Stimulated activated CD4-positive, alpha-beta T cell treated with anti-CD3 and anti-CD28 coated beads, Interleukin-2, amount 100 ng/mL, for 48 hours (primary cell): ENCODE measurements at regions not wholly inside any gene's neighbourhood (a gene's known extent, or its start where the extent isn't known, plus 50 kb on each side); places are given as distances from the start of the nearest gene placed in this dataset.

ENCODE experiments used
- DNase-seq, 2 donors: peaks; one replicate each; pipeline ENCODE4 v3.0.0-alpha.2; 2020

DNA sequence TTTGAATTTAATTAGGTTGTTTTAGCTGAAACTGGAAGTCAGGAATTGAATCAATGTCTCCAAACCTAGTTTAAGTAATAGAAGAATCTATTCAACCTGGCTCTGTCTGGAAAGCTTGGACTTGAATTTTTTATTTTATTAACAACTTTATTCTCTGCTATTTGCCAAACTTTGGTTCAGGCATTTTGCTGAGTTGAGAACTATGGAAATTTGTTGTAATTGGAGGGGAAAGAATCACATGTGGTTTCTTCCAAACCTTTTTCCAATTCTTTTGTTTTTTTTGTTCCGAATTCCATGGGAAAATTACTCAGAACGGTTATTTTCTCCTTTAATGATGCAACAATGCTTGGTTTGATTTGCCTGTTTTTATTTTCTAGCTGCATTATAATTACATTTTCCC is 98.2 kb upstream of the RPS23 start:
- no peak for DNase-seq

DNA sequence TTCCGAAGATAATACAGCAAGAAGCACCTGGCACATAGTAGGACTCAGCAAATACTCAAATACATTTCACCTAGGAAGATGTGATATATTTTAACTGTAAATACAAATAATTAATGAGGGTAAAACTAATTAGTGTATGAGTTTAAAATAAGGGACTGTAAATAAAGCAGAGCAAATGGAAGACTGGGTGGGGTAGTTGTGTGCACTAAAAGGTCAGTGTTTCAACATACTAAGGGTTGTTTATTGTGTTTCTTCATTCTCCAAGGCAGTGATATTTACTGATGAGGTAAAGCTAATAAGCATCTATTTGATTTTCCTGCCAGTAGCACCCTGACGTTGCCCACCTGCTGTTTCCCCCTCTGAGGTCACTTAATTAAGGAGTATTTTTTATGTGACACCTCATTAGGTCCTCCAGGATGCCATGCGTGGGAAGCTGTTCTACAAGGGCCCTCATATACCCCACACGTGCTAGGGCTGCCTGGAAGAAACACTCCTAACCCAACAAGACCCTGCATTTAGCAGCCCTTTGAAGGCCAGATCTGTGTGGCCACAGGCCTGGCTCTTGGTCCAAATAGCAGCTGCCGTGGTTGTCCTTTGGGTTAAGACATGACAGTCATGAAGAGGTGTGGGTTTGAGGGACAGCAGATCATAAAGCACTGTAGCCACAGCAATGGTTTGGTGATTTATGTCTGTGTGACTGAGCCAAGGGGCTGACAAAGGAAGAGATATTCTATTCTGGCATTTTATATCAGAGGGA is 97.5 kb upstream of the RPS23 start:
- DNase-seq, result no peak

DNA sequence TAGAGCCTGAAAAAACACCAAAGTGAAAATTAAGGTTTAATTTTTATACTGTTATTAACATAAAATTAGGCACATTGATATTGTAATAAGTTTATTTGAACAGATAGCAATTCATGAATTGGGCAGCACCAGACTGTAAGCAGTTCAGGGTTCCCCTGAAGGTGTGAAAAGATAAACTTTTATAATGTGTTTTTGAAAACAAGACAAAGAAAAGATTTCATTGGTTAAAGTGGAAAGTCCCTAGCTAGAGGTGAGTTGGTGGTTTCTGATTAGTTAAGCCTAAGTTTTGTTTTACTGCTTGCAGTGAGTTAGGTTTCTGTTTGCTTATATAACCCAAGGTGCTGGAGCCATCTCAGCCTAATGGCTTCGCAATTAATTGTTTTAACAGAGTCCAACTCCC is 96.5 kb upstream of the RPS23 start:
- DNase-seq, result no peak

DNA sequence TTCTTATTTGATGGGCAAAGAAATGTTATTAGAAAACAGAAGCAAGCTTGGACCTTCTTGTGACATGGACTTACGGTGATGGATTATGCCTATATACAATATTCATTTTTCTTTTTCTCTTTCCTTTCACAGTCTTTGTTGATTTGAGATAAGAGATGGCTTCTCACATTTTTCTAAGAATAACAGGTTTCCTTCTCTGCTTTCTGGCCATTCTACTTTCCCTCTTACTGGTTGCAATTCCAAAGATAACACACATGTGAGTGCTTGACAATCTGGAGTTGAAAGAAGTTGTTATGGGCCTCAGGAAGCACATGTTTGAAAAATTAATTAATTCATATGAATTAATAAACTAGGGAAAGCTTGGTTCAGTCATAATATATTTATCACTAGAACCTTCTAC is 89.8 kb upstream of the RPS23 start:
- DNase-seq, result no peak

DNA sequence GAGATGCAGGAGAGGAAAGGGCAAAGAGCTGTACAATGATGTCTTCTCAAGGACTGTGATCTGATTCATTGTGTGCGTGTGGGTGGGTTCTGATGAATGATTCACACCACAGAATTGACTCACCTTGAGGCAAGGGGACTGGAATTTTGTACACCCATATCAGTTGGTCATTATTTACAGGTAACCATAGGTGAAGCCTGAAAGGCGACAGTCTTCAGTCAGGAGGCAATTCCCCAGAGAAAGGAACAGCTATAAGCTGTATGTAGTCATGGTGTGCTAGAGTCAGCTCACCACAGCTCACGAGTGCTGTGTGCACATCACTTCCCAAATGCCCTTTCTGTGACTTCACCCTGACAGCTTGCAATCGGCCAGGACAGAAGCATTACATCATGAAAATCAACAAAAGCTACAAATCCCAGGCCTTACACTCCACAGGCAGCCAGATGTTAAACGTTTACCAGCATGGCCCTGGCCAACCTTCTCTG is 87.6 kb upstream of the RPS23 start:
- DNase-seq, result peak; percentile 24 to 35

- DNase-seq, result no peak
Measured at GRCh38 chr5:82365026-82365425, 86.9 kb upstream of the RPS23 start.

DNA sequence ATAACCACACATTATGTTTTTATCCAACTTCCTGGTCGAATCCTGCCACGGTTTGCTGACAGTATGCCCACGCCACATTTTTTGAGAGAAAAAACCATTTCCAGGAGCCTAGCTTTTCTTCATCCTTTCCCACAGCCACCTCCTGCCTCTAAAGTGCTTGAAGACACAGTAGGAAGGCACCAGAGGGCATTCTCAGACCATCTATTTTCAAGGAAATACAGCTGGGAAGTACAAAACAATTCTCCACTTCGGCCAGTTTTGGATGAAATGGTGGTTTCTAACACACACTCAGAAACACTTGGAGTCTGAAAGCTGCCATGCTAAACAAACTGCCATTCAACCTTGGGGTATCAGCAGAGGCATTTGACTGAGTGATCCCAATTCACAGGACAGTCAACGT is 86.3 kb upstream of the RPS23 start:
- no peak for DNase-seq

GRCh38 chr5:82363524-82363923 is 85.4 kb upstream of the RPS23 start:
- DNase-seq, result no peak

DNA sequence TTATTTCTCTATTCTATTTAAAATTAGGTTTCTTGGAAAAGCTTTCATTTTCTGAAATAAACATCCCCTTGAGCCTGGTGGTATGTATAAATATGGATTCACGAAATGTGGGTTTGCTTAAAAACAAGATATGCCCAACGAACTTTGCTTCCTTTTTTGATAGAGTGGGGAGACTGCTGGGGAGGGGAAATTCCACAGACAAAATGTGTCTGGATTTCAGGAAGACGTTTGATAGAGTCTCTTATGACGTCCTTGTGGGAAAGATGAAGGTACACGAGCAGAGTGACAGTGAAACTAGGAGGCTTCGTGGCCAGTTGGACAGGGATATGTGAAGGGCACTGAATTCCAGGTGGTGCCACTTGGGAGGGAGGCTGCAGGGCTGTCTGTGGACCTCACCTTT is 84.5 kb upstream of the RPS23 start:
- no peak for DNase-seq

GRCh38 chr5:82360022-82360421 is 81.9 kb upstream of the RPS23 start:
- no peak for DNase-seq

GRCh38 chr5:82359272-82359671 is 81.1 kb upstream of the RPS23 start:
- DNase-seq, result no peak

DNA sequence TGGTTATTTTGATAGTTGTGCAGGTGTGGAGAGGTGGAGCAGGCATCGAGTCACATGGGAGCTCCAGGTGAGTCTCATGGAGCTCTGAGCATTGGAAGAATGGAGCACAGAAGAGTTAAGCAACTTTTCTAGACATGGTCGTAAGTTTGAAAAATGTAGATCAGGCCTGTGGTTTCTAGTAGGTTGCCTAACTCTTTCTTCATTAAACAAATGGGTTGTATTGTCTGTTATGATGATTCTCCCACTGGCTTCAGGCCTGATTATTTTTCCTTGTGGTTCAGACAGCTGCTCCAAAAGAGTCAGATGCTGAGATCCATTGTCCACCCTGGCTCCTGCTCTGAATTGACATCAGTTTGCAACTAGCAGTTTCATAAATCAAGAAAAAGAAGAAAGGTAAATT is 80.3 kb upstream of the RPS23 start:
- no peak for DNase-seq

- DNase-seq, result peak; percentile 56 to 64
Measured at GRCh38 chr5:82356808-82357671, 78.9 kb upstream of the RPS23 start.

GRCh38 chr5:82356021-82356420 is 77.9 kb upstream of the RPS23 start:
- no peak for DNase-seq

DNA sequence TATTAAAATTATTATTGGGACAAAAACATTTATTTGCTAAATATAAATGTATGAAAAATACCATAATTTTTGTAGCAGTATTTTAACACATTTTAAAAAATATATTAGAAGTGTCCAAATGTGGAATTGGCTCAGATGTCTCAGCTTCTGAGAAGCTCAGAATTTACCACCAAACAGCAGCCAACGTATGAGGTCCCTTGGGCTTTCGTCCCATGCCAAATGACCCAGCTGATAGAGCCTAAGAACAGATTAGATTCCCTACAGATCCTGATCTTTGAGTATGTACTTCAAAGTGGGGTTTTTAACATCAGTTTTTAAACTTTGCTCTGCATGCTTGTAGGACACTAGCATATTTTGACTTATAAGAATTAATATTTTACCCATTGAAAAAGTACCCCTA is 77.3 kb upstream of the RPS23 start:
- no peak for DNase-seq

GRCh38 chr5:82355053-82355452 is 76.9 kb upstream of the RPS23 start:
- no peak for DNase-seq

- no peak for DNase-seq
Measured at GRCh38 chr5:82354543-82354942, 76.4 kb upstream of the RPS23 start.

DNA sequence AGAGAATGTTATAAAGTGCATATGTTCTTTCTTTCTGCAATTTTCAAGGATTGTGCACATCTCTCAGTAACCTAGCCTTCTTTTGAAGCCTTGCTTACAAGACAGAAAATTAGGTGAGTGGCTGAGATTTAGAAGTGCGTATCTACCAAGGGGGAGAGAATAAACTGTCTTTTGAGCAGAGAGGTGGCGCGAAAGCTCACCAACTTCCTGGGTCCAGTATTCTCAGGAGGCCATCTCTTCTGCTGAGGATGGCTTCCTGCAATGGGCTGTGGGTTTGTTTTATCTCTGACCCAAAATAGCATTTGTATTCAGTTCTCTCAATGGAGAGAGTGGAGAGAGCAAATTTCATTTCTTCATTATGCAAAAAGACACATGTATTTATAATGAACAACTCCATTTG is 75.4 kb upstream of the RPS23 start:
- DNase-seq, result no peak

GRCh38 chr5:82352146-82352791 is 74.1 kb upstream of the RPS23 start:
- DNase-seq, result no peak

- no peak for DNase-seq
Measured at GRCh38 chr5:82351754-82352145, 73.6 kb upstream of the RPS23 start.

DNA sequence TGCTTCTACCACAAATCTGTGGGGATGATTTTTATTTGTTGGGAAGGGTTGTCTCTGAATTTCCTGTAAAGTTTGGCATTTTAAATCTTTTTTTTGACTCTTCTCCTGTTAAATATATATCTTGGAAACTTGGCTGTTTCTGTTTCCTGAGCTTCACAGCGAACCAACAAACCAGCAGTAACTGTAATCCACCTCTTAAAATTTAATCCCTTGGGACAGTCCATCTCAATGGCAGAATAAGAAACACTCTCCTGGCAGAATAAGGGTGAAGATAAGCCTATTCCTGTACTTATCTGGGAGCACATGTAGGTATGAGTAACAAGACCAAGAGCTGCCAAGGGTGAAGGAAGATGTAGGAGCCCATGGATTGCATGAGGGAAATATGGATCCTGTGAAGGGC is 73.1 kb upstream of the RPS23 start:
- DNase-seq, result no peak

DNA sequence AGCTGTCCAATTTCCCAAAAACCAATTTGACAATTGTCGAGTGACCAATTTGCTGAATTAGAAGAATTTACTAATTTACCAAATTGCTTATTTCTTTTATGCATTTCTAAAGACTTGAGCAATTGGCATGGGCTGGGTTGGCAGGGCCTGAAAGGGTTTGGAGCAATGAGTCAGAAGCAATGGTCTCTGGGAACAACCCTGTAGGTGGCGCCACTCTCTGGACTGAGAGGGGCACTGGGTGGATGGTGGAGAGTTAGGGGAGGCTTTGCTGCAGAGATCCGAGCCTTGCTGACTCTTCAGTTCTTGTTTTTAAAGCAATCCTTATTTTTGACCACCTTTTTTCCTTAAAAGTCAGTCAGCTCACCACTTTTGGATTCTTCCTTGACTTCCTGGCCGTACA is 71.5 kb upstream of the RPS23 start:
- DNase-seq, result peak; percentile 49

- no peak for DNase-seq
Measured at GRCh38 chr5:82348784-82349425, 70.8 kb upstream of the RPS23 start.
